ENCODE measurements at regions not wholly inside any gene's neighbourhood (a gene's known extent, or its start where the extent isn't known, plus 50 kb on each side); places are given as distances from the start of the nearest gene placed in this dataset.

DNA sequence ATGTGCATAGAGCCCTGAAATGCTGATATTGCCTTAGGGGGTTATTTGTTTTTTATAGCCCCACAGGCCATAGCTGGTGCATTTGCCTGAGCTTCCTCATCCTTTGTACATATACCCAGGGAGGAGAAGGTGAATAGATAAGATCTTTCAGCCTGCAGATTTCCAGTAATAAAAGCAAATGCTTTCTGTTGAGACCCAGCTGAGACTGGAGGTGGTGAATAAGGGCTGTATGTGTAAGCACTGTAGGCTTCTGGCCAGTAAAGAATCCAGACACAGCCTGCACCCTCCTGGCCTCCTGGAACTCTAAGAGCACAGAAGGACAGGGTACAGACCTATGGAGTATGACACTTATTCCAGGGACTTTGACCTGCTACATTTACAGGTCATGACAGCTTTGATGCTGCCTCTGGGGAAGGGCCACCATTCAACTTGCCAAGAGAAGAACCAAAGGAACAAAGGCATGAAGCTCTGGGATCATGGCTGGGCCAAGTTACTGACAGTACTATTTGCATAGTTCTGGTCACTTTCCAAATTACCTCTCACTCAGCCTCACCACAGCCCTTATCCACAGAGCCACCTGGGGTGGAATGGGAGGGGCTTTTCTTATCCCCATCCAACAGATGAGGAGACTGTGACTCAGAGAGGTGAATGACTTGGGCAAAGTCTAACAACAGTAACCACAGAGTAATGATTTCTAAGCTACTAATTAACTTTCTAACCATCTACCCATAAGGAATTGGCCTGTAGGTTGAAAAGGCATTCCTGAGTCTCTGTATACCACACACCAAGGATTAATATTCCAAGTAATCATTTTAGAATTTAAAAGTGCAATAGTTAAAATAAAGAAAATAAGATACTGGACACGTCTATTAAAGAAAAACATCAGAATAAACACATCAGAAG lies 604.5 kb upstream of the KLF4 start:
- DNase-seq, result peak; percentile 85
- TF ChIP-seq, protein P1, sequence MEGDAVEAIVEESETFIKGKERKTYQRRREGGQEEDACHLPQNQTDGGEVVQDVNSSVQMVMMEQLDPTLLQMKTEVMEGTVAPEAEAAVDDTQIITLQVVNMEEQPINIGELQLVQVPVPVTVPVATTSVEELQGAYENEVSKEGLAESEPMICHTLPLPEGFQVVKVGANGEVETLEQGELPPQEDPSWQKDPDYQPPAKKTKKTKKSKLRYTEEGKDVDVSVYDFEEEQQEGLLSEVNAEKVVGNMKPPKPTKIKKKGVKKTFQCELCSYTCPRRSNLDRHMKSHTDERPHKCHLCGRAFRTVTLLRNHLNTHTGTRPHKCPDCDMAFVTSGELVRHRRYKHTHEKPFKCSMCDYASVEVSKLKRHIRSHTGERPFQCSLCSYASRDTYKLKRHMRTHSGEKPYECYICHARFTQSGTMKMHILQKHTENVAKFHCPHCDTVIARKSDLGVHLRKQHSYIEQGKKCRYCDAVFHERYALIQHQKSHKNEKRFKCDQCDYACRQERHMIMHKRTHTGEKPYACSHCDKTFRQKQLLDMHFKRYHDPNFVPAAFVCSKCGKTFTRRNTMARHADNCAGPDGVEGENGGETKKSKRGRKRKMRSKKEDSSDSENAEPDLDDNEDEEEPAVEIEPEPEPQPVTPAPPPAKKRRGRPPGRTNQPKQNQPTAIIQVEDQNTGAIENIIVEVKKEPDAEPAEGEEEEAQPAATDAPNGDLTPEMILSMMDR (IDR thresholded peaks at IDR 0.05), result no peak
- Histone ChIP-seq H3K27me3 (no peaks in the 10 kb centered on the region), H3K4me3 (no peak overlapping the region), H3K36me3 (no peaks in the 10 kb centered on the region), H3K4me1 (no peaks in the 10 kb centered on the region), H3K9ac (ENCODE audit: low read depth in 2 of 2, low read length in 2 of 2) (no peak overlapping the region), H3K9me3 (no peaks in the 10 kb centered on the region), H3K27ac (peak overlapping the region; percentile 68)
- intact Hi-C loops (cut with DNase I), result no loop called here

DNA sequence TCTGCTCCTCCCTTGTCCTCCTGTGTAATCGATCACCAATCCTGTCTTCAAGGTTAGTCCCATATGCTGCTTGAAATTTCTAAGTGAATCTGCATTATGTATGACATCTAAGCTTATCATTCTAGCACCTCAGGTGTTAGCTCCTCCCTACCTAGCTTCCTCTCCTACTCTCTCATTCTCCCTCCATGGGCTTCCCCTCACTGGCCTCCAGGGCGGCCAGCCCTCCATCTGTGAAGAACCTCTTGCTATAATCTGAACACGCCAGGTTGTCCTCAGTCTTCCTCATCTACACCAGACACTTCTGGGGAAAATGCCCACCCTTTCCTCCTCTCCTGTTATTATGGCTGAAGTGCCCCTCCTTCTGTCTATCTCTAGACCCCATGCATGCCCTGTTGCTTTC lies 599.3 kb upstream of the KLF4 start:
- Histone ChIP-seq H3K27me3 (no peaks in the 10 kb centered on the region), H3K27ac (no peak overlapping the region), H3K4me1 (no peaks in the 10 kb centered on the region), H3K9me3 (no peaks in the 10 kb centered on the region), H3K9ac (ENCODE audit: low read depth in 2 of 2, low read length in 2 of 2) (no peak overlapping the region), H3K36me3 (no peaks in the 10 kb centered on the region), H3K4me3 (no peak overlapping the region)
- TF ChIP-seq, protein P1 (IDR thresholded peaks at IDR 0.05), result no peak
- no peak for DNase-seq
- intact Hi-C loops (cut with DNase I), result no loop called here

DNA sequence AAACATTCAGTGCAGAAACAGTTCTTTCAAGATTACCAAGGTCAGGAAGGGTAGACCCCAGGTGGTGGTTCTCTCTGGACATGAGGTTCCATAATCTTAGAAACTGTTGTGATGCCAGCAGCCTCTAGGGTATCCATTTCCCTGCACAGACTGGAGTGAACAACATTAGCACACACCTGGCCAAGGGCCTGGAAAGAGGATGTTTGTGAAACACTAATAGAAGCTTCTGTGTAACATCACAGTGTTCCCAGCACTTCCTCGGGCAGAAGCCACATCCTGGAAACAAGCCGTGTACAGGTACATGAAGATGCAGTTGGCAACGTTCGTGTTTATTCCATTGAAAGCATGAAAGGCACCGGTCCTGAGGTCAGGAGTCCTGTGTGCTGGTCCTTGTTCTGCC lies 598.2 kb upstream of the KLF4 start:
- Histone ChIP-seq H3K9ac (ENCODE audit: low read depth in 2 of 2, low read length in 2 of 2) (no peak overlapping the region), H3K27me3 (no peaks in the 10 kb centered on the region), H3K4me3 (no peak overlapping the region), H3K4me1 (no peaks in the 10 kb centered on the region), H3K27ac (no peak overlapping the region), H3K36me3 (no peaks in the 10 kb centered on the region), H3K9me3 (no peaks in the 10 kb centered on the region)
- TF ChIP-seq, protein P1 (IDR thresholded peaks at IDR 0.05), result no peak
- no peak for DNase-seq
- intact Hi-C loops (cut with DNase I), result no loop called here

GRCh38 chr9:108086624-108087023 lies 597.1 kb upstream of the KLF4 start:
- H3K36me3 ChIP-seq, result no peaks in the 10 kb centered on the region
- H3K9me3 ChIP-seq, result no peaks in the 10 kb centered on the region
- H3K27me3 ChIP-seq, result no peaks in the 10 kb centered on the region
- no peak for DNase-seq
- intact Hi-C loops (cut with DNase I), result no loop called here
- H3K9ac ChIP-seq (ENCODE audit: low read depth in 2 of 2, low read length in 2 of 2), result no peak overlapping the region
- H3K27ac ChIP-seq, result no peak overlapping the region
- TF ChIP-seq, protein P1 (IDR thresholded peaks at IDR 0.05), result no peak
- no peaks in the 10 kb centered on the region for H3K4me1 ChIP-seq
- no peak overlapping the region for H3K4me3 ChIP-seq

GRCh38 chr9:108085294-108085693 lies 595.7 kb upstream of the KLF4 start:
- no peaks in the 10 kb centered on the region for H3K9me3 ChIP-seq
- H3K9ac ChIP-seq (ENCODE audit: low read depth in 2 of 2, low read length in 2 of 2), result no peak overlapping the region
- intact Hi-C loops (cut with DNase I), result no loop called here
- no peaks in the 10 kb centered on the region for H3K4me1 ChIP-seq
- no peaks in the 10 kb centered on the region for H3K27me3 ChIP-seq
- H3K36me3 ChIP-seq, result no peaks in the 10 kb centered on the region
- no peak overlapping the region for H3K27ac ChIP-seq
- TF ChIP-seq, protein P1 (IDR thresholded peaks at IDR 0.05), result no peak
- no peak overlapping the region for H3K4me3 ChIP-seq
- no peak for DNase-seq
